GM21717 (cell line): ENCODE measurements at regions not wholly inside any gene's neighbourhood (a gene's known extent, or its start where the extent isn't known, plus 50 kb on each side); places are given as distances from the start of the nearest gene placed in this dataset.
"Not testable (repeated sequence)": the region's sequence is repeated elsewhere in the genome, so short reads cannot be mapped to it uniquely, and the experiment has no call there.

Source experiments
- ATAC-seq: cut with Tn5 transposase; IDR thresholded peaks from one replicate; pipeline ENCODE4 v1.9.1; 2021; ENCODE audit warnings: mild to moderate bottlenecking, moderate library complexity; ENCODE audit not compliant: unreplicated experiment

- ATAC-seq = no peak
These were observed 102.4 kb upstream of the DCC start for GRCh38 chr18:52237551-52237950.

- no peak for ATAC-seq
These were observed 97.3 kb upstream of the DCC start for GRCh38 chr18:52242711-52243110.

- no peak for ATAC-seq
These were observed 95.3 kb upstream of the DCC start for GRCh38 chr18:52244658-52245057.

GRCh38 chr18:52254367-52254766 is 85.6 kb upstream of the DCC start:
- no peak for ATAC-seq

GRCh38 chr18:52257417-52257816 is 82.6 kb upstream of the DCC start:
- ATAC-seq = not testable (repeated sequence)

- no peak for ATAC-seq
These were observed 64.2 kb upstream of the DCC start for GRCh38 chr18:52275817-52276216.

- ATAC-seq = no peak
These were observed 62.2 kb upstream of the DCC start for GRCh38 chr18:52277785-52278184.

- no peak for ATAC-seq
These were observed 61.8 kb upstream of the DCC start for GRCh38 chr18:52278191-52278590.

GRCh38 chr18:52280702-52281101 is 59.3 kb upstream of the DCC start:
- no peak for ATAC-seq

GRCh38 chr18:52283927-52284326 is 56.1 kb upstream of the DCC start:
- no peak for ATAC-seq

- no peak for ATAC-seq
These were observed 53.3 kb upstream of the DCC start for GRCh38 chr18:52286675-52287074.

- no peak for ATAC-seq
These were observed 52.8 kb upstream of the DCC start for GRCh38 chr18:52287151-52287550.

GRCh38 chr18:52288403-52289004 is 51.5 kb upstream of the DCC start:
- ATAC-seq = no peak

- ATAC-seq = no peak
These were observed 50.6 kb upstream of the DCC start for GRCh38 chr18:52289392-52289791.
